HG02852 (cell line): ENCODE measurements at regions not wholly inside any gene's neighbourhood (a gene's known extent, or its start where the extent isn't known, plus 50 kb on each side); places are given as distances from the start of the nearest gene placed in this dataset.
"Not testable (repeated sequence)": the region's sequence is repeated elsewhere in the genome, so short reads cannot be mapped to it uniquely, and the experiment has no call there.

Experiments
- ATAC-seq: cut with Tn5 transposase; IDR thresholded peaks from one replicate; pipeline ENCODE4 v1.9.1; 2021; ENCODE audit warnings: mild to moderate bottlenecking, moderate library complexity; ENCODE audit not compliant: unreplicated experiment

- ATAC-seq, result not testable (repeated sequence)
Measured at GRCh38 chr5:121064241-121064640, 600.1 kb downstream of the PRR16 start.

DNA sequence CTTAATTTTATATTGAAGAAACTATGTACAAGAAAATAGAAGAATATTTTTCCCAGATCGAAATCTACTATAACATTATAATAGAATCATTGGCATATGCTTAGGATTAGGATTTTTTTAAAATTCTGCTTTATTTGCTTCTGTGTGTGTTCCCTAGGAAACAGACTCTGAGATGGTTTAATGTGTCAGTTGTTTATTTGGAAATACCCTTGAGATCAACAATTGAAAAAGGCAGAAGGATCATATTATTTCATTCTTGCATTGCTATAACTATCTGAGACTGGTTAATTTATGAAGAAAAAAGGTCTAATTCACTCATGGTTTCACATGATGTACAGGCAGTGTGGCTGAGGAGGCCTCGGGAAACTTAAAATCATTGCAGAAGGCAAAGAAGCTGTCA lies 622.6 kb downstream of the PRR16 start:
- no peak for ATAC-seq

- no peak for ATAC-seq
Measured at GRCh38 chr5:121087560-121087959, 623.5 kb downstream of the PRR16 start.

GRCh38 chr5:121088341-121088740 lies 624.2 kb downstream of the PRR16 start:
- ATAC-seq, result no peak

DNA sequence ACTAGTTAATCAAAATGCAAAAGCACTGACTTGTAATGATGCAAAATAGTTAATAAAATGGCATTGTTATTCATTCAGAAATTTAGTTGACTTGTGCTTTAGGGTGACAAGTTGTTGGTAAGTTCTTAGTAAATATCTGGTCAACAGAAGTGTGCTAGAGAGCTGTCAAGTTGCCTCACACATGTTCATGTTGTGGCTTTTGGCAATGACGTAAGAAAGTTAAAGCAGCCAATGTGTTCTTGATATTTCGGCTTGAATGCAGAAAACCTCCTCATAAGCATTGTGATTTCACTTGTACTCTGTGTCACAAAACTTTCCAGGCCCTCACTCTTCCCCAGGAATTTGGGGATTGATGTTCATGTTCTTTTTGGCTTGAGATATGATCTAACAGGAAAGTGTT lies 626.7 kb downstream of the PRR16 start:
- ATAC-seq, result no peak

DNA sequence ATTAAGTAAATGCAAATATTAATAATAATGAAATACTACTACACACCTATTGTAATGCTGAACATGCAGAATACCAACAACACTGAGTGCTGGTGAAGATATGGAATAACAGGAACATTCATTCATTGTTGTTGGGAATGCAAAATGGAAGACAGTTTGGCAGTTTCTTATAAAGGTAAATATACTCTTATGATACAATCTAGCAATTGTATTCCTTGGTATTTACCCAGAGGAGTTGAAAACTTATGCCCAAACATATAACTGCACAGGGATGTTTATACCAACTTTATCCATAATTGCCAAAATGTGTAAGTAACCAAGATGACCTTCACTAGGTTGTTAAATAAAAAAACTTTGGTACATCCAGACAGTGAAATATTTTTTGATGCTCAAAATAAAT lies 636.8 kb downstream of the PRR16 start:
- ATAC-seq, result no peak

GRCh38 chr5:121105921-121106320 lies 641.8 kb downstream of the PRR16 start:
- ATAC-seq, result no peak

DNA sequence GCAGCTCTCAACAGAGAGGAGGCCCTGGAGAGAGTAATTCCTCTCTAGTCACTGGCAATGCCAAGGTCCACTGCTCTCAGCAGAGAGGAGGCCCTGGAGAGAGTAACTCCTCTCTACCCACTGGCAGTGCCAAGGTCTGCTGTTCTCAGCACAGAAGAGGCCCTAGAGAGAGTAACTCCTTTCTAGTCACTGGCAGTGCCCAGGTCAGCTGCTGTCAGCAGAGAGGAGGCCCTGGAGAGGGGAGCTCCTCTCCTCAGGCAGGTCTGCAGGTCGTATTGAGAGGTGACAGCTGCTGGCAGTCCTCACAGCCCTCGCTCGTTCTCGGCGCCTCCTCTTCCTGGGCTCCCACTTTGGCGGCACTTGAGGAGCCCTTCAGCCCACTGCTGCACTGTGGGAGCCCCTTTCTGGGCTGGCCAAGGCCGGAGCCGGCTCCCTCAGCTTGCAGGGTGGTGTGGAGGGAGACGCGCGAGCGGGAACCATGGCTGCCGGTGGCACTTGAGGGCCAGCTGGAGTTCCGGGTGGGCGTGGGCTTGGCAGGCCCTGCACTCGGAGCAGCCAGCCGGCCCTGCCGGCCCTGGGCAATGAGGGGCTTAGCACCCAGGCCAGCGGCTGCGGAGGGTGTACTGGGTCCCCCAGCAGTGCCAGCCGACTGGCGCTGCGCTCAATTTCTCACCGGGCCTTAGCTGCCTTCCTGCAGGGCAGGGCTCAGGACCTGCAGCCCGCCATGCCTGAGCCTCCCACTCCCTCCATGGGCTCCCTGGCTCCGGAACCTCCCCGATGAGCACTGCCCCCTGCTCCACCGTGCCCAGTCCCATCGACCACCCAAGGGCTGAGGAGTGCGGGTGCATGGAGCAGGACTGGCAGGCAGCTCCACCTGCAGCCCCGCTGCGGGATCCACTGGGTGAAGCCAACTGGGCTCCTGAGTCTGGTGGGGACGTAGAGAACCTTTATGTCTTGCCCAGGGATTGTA lies 642.9 kb downstream of the PRR16 start:
- not testable (repeated sequence) for ATAC-seq

DNA sequence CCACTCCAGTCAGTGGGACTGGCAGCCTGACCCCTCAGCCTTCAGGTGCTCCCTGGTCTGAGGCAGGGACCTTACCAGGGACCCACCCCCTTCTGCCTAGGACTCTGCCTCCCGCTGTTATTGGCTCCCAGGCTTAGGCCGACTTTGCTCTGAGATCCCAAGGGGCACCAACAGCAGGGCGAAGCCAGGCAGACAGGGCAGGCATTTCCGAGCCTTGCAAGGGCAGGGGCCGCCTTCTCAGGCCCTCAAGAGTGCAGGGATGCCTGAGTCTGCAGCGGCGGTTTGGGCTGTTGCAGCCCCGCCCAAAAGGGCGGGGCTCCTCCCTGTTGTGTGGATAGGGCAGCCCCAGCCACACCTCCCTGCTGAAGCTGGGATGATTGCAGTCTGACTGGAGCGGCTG lies 644.6 kb downstream of the PRR16 start:
- no peak for ATAC-seq

- no peak for ATAC-seq
Measured at GRCh38 chr5:121109817-121110216, 645.7 kb downstream of the PRR16 start.

GRCh38 chr5:121121786-121122185 lies 657.7 kb downstream of the PRR16 start:
- ATAC-seq, result no peak

GRCh38 chr5:121138495-121138907 lies 674.4 kb downstream of the PRR16 start:
- ATAC-seq, result no peak

- ATAC-seq, result no peak
Measured at GRCh38 chr5:121138952-121139351, 674.9 kb downstream of the PRR16 start.

- no peak for ATAC-seq
Measured at GRCh38 chr5:121144764-121145163, 680.7 kb downstream of the PRR16 start.

DNA sequence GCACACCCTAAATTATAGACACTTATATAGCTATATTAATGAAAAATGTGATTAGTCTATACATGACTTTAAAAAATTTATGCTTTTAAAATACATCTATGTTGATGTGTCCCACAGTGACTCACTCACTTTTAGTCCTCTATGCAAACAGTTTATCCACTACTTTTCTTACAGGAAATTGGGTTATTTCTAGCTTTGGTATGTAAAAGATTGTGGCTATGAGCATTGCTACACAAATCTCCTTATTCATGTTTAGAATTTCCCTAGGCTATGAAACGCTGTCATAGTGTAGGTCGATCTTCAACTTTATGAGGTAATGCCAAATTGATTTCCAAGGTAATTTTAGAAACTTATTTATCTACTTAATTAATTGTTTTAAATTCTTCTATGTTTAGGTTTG lies 687.4 kb downstream of the PRR16 start:
- no peak for ATAC-seq

GRCh38 chr5:121152411-121152810 lies 688.3 kb downstream of the PRR16 start:
- no peak for ATAC-seq

GRCh38 chr5:121156565-121156964 lies 692.5 kb downstream of the PRR16 start:
- ATAC-seq, result no peak

DNA sequence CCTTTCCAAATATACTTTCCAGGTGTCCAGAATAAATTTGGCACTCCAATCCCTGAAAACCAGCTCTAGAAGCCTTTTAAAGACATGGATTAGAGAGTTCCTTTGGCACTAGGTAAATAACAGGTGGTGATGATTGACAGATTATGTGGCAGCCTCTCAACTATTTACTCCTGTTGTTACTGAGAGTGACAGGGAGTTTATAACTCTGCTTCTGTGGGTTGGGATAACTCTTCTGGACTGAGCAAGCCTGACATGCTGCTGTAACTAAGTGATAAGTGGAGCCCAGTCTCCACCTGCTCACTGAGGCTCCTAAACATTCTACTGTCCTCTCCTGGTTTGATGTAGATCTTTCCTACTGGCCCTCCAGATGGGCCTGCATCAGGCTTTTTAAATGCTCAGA lies 693.2 kb upstream of the FTMT start:
- no peak for ATAC-seq

- ATAC-seq, result no peak
Measured at GRCh38 chr5:121160591-121160990, 691.1 kb upstream of the FTMT start.

DNA sequence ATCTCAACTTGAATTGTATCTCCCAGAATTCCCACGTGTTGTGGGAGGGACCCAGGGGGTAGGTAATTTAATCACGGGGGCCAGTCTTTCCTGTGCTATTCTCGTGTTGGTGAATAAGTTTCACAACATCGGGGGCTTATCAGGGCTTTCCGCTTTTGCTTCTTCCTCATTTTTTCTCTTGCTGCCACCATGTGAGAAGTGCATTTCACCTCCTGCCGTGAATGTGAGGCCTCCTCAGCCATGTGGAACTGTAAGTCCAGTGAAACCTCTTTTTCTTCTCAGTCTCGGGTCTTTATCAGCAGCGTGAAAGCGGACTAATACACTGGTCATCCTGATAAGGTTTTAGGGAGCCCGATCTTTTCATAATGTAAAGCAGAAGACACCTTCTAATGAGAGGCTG lies 687.0 kb upstream of the FTMT start:
- ATAC-seq, result no peak

GRCh38 chr5:121171361-121171760 lies 680.3 kb upstream of the FTMT start:
- ATAC-seq, result no peak

DNA sequence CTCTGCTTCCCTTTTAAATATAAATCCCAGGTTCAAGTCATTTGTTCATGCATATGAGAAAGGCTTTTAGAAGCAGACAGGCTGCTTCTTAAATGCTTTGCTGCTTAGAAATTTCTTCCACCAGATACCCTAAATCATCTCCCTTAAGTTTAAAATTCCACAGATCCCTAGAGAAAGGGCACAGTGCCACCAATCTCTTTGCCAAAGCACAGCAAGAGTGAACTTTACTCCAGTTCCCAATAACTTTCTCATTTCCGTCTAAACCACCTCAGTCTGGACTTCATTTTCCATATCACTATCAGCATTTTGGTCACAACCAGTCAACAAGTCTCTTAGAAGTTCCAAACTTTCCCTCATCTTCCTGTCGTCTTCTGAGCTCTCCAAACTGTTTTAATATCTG lies 679.8 kb upstream of the FTMT start:
- ATAC-seq, result no peak

DNA sequence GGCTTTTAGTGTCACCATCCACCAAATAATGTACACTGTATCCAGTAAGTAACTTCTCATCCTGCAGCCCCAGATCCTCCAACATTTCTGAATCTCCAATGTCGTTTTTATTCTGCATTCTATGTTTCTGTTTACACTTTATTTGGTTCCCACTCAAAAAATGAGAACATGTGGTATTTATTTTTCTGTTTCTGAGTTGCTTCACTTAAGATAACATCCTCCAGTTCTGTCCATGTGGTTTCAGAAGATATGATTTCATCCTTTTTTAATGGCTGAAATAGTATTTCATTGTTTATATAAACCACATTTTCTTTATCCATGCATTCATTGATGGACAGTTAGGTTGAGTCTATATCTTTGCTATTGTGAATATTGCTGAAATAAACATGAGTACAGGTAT lies 677.3 kb upstream of the FTMT start:
- ATAC-seq, result no peak
